HG03135 (cell line): ENCODE measurements at regions not wholly inside any gene's neighbourhood (a gene's known extent, or its start where the extent isn't known, plus 50 kb on each side); places are given as distances from the start of the nearest gene placed in this dataset.
"Not testable (repeated sequence)": the region's sequence is repeated elsewhere in the genome, so short reads cannot be mapped to it uniquely, and the experiment has no call there.

Experiments
- ATAC-seq: cut with Tn5 transposase; IDR thresholded peaks from one replicate; pipeline ENCODE4 v1.9.1; 2021; ENCODE audit warnings: mild to moderate bottlenecking, moderate library complexity; ENCODE audit not compliant: unreplicated experiment

GRCh38 chr12:87020071-87020470, 763.9 kb upstream of the MGAT4C start:
- no peak for ATAC-seq

- no peak for ATAC-seq
Measured at GRCh38 chr12:87015352-87015751, 759.2 kb upstream of the MGAT4C start.

GRCh38 chr12:87008785-87009384, 752.7 kb upstream of the MGAT4C start:
- ATAC-seq: no peak

GRCh38 chr12:87001102-87001501, 744.9 kb upstream of the MGAT4C start:
- ATAC-seq: no peak

GRCh38 chr12:86985298-86985697, 729.1 kb upstream of the MGAT4C start:
- no peak for ATAC-seq

- not testable (repeated sequence) for ATAC-seq
Measured at GRCh38 chr12:86970595-86970994, 714.4 kb upstream of the MGAT4C start.

GRCh38 chr12:86959766-86960458, 703.7 kb upstream of the MGAT4C start:
- no peak for ATAC-seq

- ATAC-seq: no peak
Measured at GRCh38 chr12:86950444-86950843, 694.3 kb upstream of the MGAT4C start.

GRCh38 chr12:86950043-86950442, 693.9 kb upstream of the MGAT4C start:
- ATAC-seq: no peak

- ATAC-seq: no peak
Measured at GRCh38 chr12:86948851-86949250, 692.7 kb upstream of the MGAT4C start.

GRCh38 chr12:86945685-86946196, 689.5 kb upstream of the MGAT4C start:
- ATAC-seq: no peak

- not testable (repeated sequence) for ATAC-seq
Measured at GRCh38 chr12:86944197-86944819, 688.1 kb upstream of the MGAT4C start.

- ATAC-seq: no peak
Measured at GRCh38 chr12:86931714-86932113, 675.5 kb upstream of the MGAT4C start.

GRCh38 chr12:86929962-86930361, 673.8 kb upstream of the MGAT4C start:
- no peak for ATAC-seq

GRCh38 chr12:86917121-86917520, 660.9 kb upstream of the MGAT4C start:
- no peak for ATAC-seq

GRCh38 chr12:86914721-86915120, 658.5 kb upstream of the MGAT4C start:
- no peak for ATAC-seq

- no peak for ATAC-seq
Measured at GRCh38 chr12:86911973-86912372, 655.8 kb upstream of the MGAT4C start.

- no peak for ATAC-seq
Measured at GRCh38 chr12:86903159-86903558, 647.0 kb upstream of the MGAT4C start.

- no peak for ATAC-seq
Measured at GRCh38 chr12:86860776-86861175, 604.6 kb upstream of the MGAT4C start.

GRCh38 chr12:86852451-86852850, 596.3 kb upstream of the MGAT4C start:
- no peak for ATAC-seq

- no peak for ATAC-seq
Measured at GRCh38 chr12:86838711-86839110, 582.5 kb upstream of the MGAT4C start.

- ATAC-seq: no peak
Measured at GRCh38 chr12:86838260-86838659, 582.1 kb upstream of the MGAT4C start.
